ENCODE measurements at regions not wholly inside any gene's neighbourhood (a gene's known extent, or its start where the extent isn't known, plus 50 kb on each side); places are given as distances from the start of the nearest gene placed in this dataset.

- H3K9ac ChIP-seq (ENCODE audit: control insufficient read depth, insufficient read depth, low read length): no peak overlapping the region
- no peak for ATAC-seq
- WGBS (ENCODE audit: insufficient coverage, insufficient replicate concordance, low lambda C conversion rate, missing lambda C conversion rate): 22% methylated on average over 2 of the region's 2 CpGs
- SMC1A ChIA-PET (ENCODE audit: uncharacterized antibody, unreplicated experiment): interaction anchor here (0.6 to 1.5 kb wide), 5 partner anchors 14 to 496 kb away, joined by 3 to 4 read pairs (median 3); no protein-coding TSS in a partner anchor
- FAIRE-seq: no peak
- no peaks in the 10 kb centered on the region for H3K27me3 ChIP-seq (replicated peaks in 1 of 2; ENCODE audit: control insufficient read depth in 2 of 2, insufficient read depth in 2 of 2, low read length in 1 of 2)
- intact Hi-C loops (cut with micrococcal nuclease; ENCODE audit: unreplicated experiment): no loop called here
- no peak overlapping the region for H3K27ac ChIP-seq (ENCODE audit: control insufficient read depth, insufficient read depth)
- no TSS peak for BruUV-seq (replicated peaks)
- no peaks in the 10 kb centered on the region for H3K36me3 ChIP-seq (ENCODE audit: control insufficient read depth in 2 of 2, insufficient read depth in 2 of 2, low read length in 1 of 2)
- in situ Hi-C loops (cut with MboI): no loop called here
- no peaks in the 10 kb centered on the region for H3K79me2 ChIP-seq (ENCODE audit: control insufficient read depth, insufficient read depth, low read length)
- H4K20me1 ChIP-seq (ENCODE audit: control insufficient read depth, insufficient read depth): no peaks in the 10 kb centered on the region
- POLR2A ChIA-PET: no interaction called here
- no peak for DNase-seq (ENCODE audit: low read depth, low spot score)
- RAD21 ChIA-PET (ENCODE audit: unreplicated experiment): interaction anchor here (1.2 kb wide), 1 partner anchor 24 kb away, joined by 5 read pairs; no protein-coding TSS in a partner anchor
- H3K4me2 ChIP-seq (ENCODE audit: control insufficient read depth, insufficient read depth): no peak overlapping the region
- no peak overlapping the region for H3K4me3 ChIP-seq
- CTCF ChIA-PET: interaction anchor here (1.0 to 1.2 kb wide), 4 partner anchors 12 to 72 kb away, joined by 3 read pairs; no protein-coding TSS in a partner anchor
- no peak for TF ChIP-seq SUPT20H (IDR thresholded peaks at IDR 0.05; ENCODE audit: borderline replicate concordance, control insufficient read depth, low read depth, low read length)
- no peak for TF ChIP-seq POLR2AphosphoS5 (IDR thresholded peaks at IDR 0.05; ENCODE audit: low read length)
- no peak for TF ChIP-seq IRF3 (IDR thresholded peaks at IDR 0.05)
- TF ChIP-seq PRDM15 (CRISPR knock-in tag; IDR thresholded peaks at IDR 0.05): no peak
- TF ChIP-seq WRNIP1 (IDR thresholded peaks at IDR 0.05; ENCODE audit: borderline replicate concordance, low read depth, low read length): no peak
- no peak for TF ChIP-seq REST (IDR thresholded peaks at IDR 0.05; ENCODE audit: low read depth, low read length)
- no peak for TF ChIP-seq RCOR1 (conservative IDR thresholded peaks at IDR 0.05; ENCODE audit: low read depth, low read length)
- TF ChIP-seq PAX5 (IDR thresholded peaks at IDR 0.05; ENCODE audit: borderline replicate concordance, low read depth, low read length): no peak
- TF ChIP-seq EGR1 (IDR thresholded peaks at IDR 0.05; ENCODE audit: borderline replicate concordance in 1 of 2, low read depth in 2 of 2, low read length in 2 of 2): no peak
- TF ChIP-seq POLR2AphosphoS2 (IDR thresholded peaks at IDR 0.05; ENCODE audit: low read depth, low read length): no peak
- no peaks in the 10 kb centered on the region for H3K9me3 ChIP-seq (replicated peaks; ENCODE audit: control insufficient read depth, insufficient read depth, low read length)
- H3K4me1 ChIP-seq (ENCODE audit: control insufficient read depth, insufficient read depth, low read length): 0 out of 2 replicates have a peak, but pooled peaks cover 2% of the 10 kb centered on the region
- H2AFZ ChIP-seq (ENCODE audit: control insufficient read depth, low read depth, low read length): no peak overlapping the region
These were observed 495.1 kb upstream of the MEX3C start for GRCh38 chr18:51692612-51693011.

Measured in GM12878 (cell line).